K562 (cell line): ENCODE measurements at regions not wholly inside any gene's neighbourhood (a gene's known extent, or its start where the extent isn't known, plus 50 kb on each side); places are given as distances from the start of the nearest gene placed in this dataset.

ENCODE experiments used
- ATAC-seq: fragments of 200-7000 bp; cut with Tn5 transposase; 3 replicates; pipeline ENCODE4 v1.9.1; 2020; ENCODE audit warnings: moderate library complexity
- BruUV-seq: library from RNA; stranded (reverse); fragments of 400-500 nt; replicated peaks from 2 replicates; lab custom pipeline; 2021; lab: Mats Ljungman, UMichigan
- CTCF ChIA-PET: fragments of 300-600 bp; formaldehyde crosslinking; extraction: SDS; loops from one replicate; lab custom pipeline; 2021; ENCODE audit warnings: low intra/inter-chr PET ratio; lab: Yijun Ruan, JAX
- POLR2A ChIA-PET: fragments of 300-600, 350-650 bp; sonication (Branson Sonifier 250); formaldehyde crosslinking; extraction: SDS; loops from one replicate; lab custom pipeline; 2021; ENCODE audit warnings: antibody characterized with exemption, inconsistent platforms; lab: Yijun Ruan, JAX
- DNase-seq, 4 experiments: peaks; one replicate each; pipeline versions ENCODE4 v3.0.0 to v3.0.0-alpha.2; 2011 to 2018; ENCODE audit warnings: low spot score in 3 of 4, mixed read lengths in 3 of 4; ENCODE audit errors: extremely low read depth in 1 of 4
- FAIRE-seq: peaks from 2 replicates; lab custom pipeline; 2011; peaks lifted over from hg19 to GRCh38; lab: Jason Lieb, UNC
- H2AFZ ChIP-seq: 2 replicates; pipeline ENCODE4 v1.6.0; 2011; ENCODE audit warnings: low read depth, low read length, control low read depth, inconsistent platforms
- H3K27ac ChIP-seq: fragments of 200-600 bp; 3 replicates; pipeline ENCODE4 v1.8.0; 2011; ENCODE audit warnings: low read depth, mild to moderate bottlenecking, control low read depth, inconsistent platforms, low read length, moderate library complexity, mixed read lengths; ENCODE audit errors: extremely low read depth
- H3K27me3 ChIP-seq, 2 experiments: fragments of 300-600 bp in 1 of 2; 2 replicates in 1 of 2; 3 replicates in 1 of 2; pipeline versions ENCODE4 v1.6.0 to v1.8.0; 2011; ENCODE audit warnings: inconsistent platforms in 2 of 2, low read length in 2 of 2, mild to moderate bottlenecking in 1 of 2, mixed read lengths in 1 of 2, moderate library complexity in 1 of 2; ENCODE audit not compliant: control insufficient read depth in 2 of 2, insufficient read depth in 2 of 2
- H3K36me3 ChIP-seq: fragments of 300-600 bp; 3 replicates; pipeline ENCODE4 v1.8.0; 2011; ENCODE audit warnings: mild to moderate bottlenecking, low read length, inconsistent platforms; ENCODE audit not compliant: control insufficient read depth, insufficient read depth
- H3K4me1 ChIP-seq, 2 experiments: fragments of 200-600 bp in 1 of 2; replicated peaks in 1 of 2; 2 replicates in 1 of 2; 3 replicates in 1 of 2; pipeline versions ENCODE4 v1.5.1 to v1.8.0; 2011; ENCODE audit warnings: inconsistent platforms in 2 of 2, low read length in 2 of 2, mild to moderate bottlenecking in 1 of 2, mixed read lengths in 1 of 2, moderate library complexity in 1 of 2; ENCODE audit not compliant: control insufficient read depth in 2 of 2, insufficient read depth in 2 of 2
- H3K4me2 ChIP-seq: 2 replicates; pipeline ENCODE4 v1.6.1; 2011; ENCODE audit warnings: low read length, control low read depth, inconsistent platforms, mixed read lengths; ENCODE audit not compliant: insufficient read depth
- H3K4me3 ChIP-seq: fragments of 200-600 bp; sonication (generic), shearing (Covaris generic); 2 replicates; pipeline ENCODE4 v1.5.1; 2016; ENCODE audit warnings: control low read depth, inconsistent platforms
- H3K79me2 ChIP-seq: fragments of 200-600 bp; 3 replicates; pipeline ENCODE4 v1.8.0; 2011; ENCODE audit warnings: low read length, inconsistent platforms; ENCODE audit not compliant: control insufficient read depth, insufficient read depth
- H3K9ac ChIP-seq, 2 experiments: 2 replicates each; pipeline versions ENCODE4 v1.6.0 to v1.6.1; 2011; ENCODE audit warnings: low read depth in 2 of 2, low read length in 2 of 2, control low read depth in 1 of 2, inconsistent platforms in 1 of 2, mild to moderate bottlenecking in 1 of 2, mixed read lengths in 1 of 2; ENCODE audit not compliant: insufficient read depth in 1 of 2
- H3K9me1 ChIP-seq: one replicate; pipeline ENCODE4 v1.6.0; 2011; ENCODE audit warnings: inconsistent platforms, mild to moderate bottlenecking, low read length, moderate library complexity; ENCODE audit not compliant: control insufficient read depth, insufficient read depth
- H3K9me3 ChIP-seq: replicated peaks from 2 replicates; pipeline ENCODE4 v1.5.1; 2011; ENCODE audit warnings: low read depth, low read length, inconsistent platforms; ENCODE audit not compliant: control insufficient read depth, insufficient read depth
- H4K20me1 ChIP-seq: replicated peaks from 2 replicates; pipeline ENCODE4 v1.6.1; 2011; ENCODE audit warnings: low read length, inconsistent platforms, mixed read lengths; ENCODE audit not compliant: control insufficient read depth, insufficient read depth
- BRCA1 ChIP-seq, 2 experiments: fragments of 450-650 bp in 1 of 2; sonication (generic) in 1 of 2; formaldehyde crosslinking in 1 of 2; IDR thresholded peaks; 2 replicates each; pipeline versions ENCODE4 v1.5.0 to v1.6.1; 2017 to 2020; ENCODE audit warnings: mild to moderate bottlenecking in 1 of 2, missing genetic modification reagents in 1 of 2
- CBFA2T2 ChIP-seq: fragments of 450-650 bp; conservative IDR thresholded peaks from 2 replicates; pipeline ENCODE4 v1.6.1; 2017; ENCODE audit warnings: mild to moderate bottlenecking
- CHCHD3 ChIP-seq: fragments of 250-450 bp; sonication (Bioruptor Pico); IDR thresholded peaks from 2 replicates; pipeline ENCODE4 v2.1.2; 2022; ENCODE audit warnings: mild to moderate bottlenecking
- DMBX1 ChIP-seq: fragments of 250-450 bp; sonication (Bioruptor Pico); IDR thresholded peaks from 2 replicates; pipeline ENCODE4 v1.8.0; 2022; ENCODE audit warnings: inconsistent platforms, mild to moderate bottlenecking, moderate library complexity, borderline replicate concordance
- FOXM1 ChIP-seq, 2 experiments: fragments of 450-650 bp in 1 of 2; sonication (generic) in 1 of 2; formaldehyde crosslinking in 1 of 2; IDR thresholded peaks; 2 replicates each; pipeline versions ENCODE4 v1.6.1 to v1.9.0; 2017 to 2022; ENCODE audit warnings: low read depth in 2 of 2, mild to moderate bottlenecking in 2 of 2, missing genetic modification reagents in 1 of 2, moderate library complexity in 1 of 2
- IFI16 ChIP-seq: fragments of 250-450 bp; sonication (Bioruptor Pico); IDR thresholded peaks from 2 replicates; pipeline ENCODE4 v2.1.2; 2022; ENCODE audit warnings: mild to moderate bottlenecking, inconsistent platforms
- JUND ChIP-seq, 2 experiments: IDR thresholded peaks; 2 replicates in 1 of 2; 3 replicates in 1 of 2; pipeline ENCODE4 v1.6.1; 2011; ENCODE audit warnings: borderline replicate concordance in 2 of 2, low read depth in 2 of 2, low read length in 2 of 2, improper control_type of control experiment in 1 of 2, missing biosample characterization in 1 of 2, missing genetic modification characterization in 1 of 2, missing genetic modification reagents in 1 of 2
- PPARD ChIP-seq: fragments of 250-450 bp; sonication (Bioruptor Pico); IDR thresholded peaks from 2 replicates; pipeline ENCODE4 v1.8.0; 2022; ENCODE audit warnings: inconsistent platforms, mild to moderate bottlenecking, moderate library complexity
- RBM17 ChIP-seq: fragments of 200-400 bp; formaldehyde crosslinking; IDR thresholded peaks from 2 replicates; pipeline ENCODE4 v1.6.1; 2017; ENCODE audit warnings: low read depth, mild to moderate bottlenecking, low read length, borderline replicate concordance
- RFX7 ChIP-seq: fragments of 250-450 bp; sonication (Bioruptor Pico); IDR thresholded peaks from 2 replicates; pipeline ENCODE4 v1.5.1; 2021; ENCODE audit warnings: mild to moderate bottlenecking
- YY1 ChIP-seq, 3 experiments: IDR thresholded peaks; 2 replicates each; pipeline ENCODE4 v1.6.1; 2011; ENCODE audit warnings: low read length in 2 of 3, mild to moderate bottlenecking in 2 of 3, moderate library complexity in 2 of 3, borderline replicate concordance in 1 of 3, control low read depth in 1 of 3, low read depth in 1 of 3; ENCODE audit not compliant: insufficient read depth in 3 of 3, insufficient replicate concordance in 2 of 3, control insufficient read depth in 1 of 3, insufficient read length in 1 of 3; ENCODE audit errors: extremely low read depth in 1 of 3
- ZBTB33 ChIP-seq: sonication (generic); formaldehyde crosslinking; IDR thresholded peaks from 2 replicates; pipeline ENCODE4 v1.8.1; 2023; ENCODE audit warnings: mild to moderate bottlenecking, missing genetic modification reagents
- ZC3H4 ChIP-seq: sonication (generic); formaldehyde crosslinking; IDR thresholded peaks from 2 replicates; pipeline ENCODE4 v1.9.0; 2021; ENCODE audit warnings: missing genetic modification reagents, borderline replicate concordance
- ZNF146 ChIP-seq: IDR thresholded peaks from one replicate; pipeline ENCODE4 v1.6.1; 2018; ENCODE audit warnings: missing compliant biosample characterization; ENCODE audit not compliant: unreplicated experiment
- ZNF311 ChIP-seq: fragments of 250-450 bp; sonication (Bioruptor Pico); IDR thresholded peaks from 2 replicates; pipeline ENCODE4 v1.4.0; 2020; ENCODE audit warnings: mild to moderate bottlenecking, moderate library complexity
- WGBS: fragments of 100-300 bp; shearing (Covaris generic); methylation state at CpG from one replicate; pipeline ENCODE4 v1.1.6; 2016; ENCODE audit warnings: low coverage, mixed read lengths; ENCODE audit not compliant: insufficient coverage; ENCODE audit errors: missing lambda C conversion rate; 5-methylcytosine and 5-hydroxymethylcytosine counted together
- in situ Hi-C: fragments of 300-500 bp; cut with MboI; formaldehyde crosslinking; loops from 4 replicates; pipeline ENCODE4 v1.15.0; 2018; ENCODE audit warnings: inconsistent platforms, mixed read lengths
- intact Hi-C: fragments of 100-400 bp; cut with micrococcal nuclease; formaldehyde crosslinking; loops from 2 replicates; pipeline ENCODE4 v1.14.2; 2022

- no peak for FAIRE-seq
- no peaks in the 10 kb centered on the region for H3K9me1 ChIP-seq
Observed at GRCh38 chr2:23135481-23136100, 249.4 kb upstream of the KLHL29 start.

GRCh38 chr2:23137166-23137565 lies 247.8 kb upstream of the KLHL29 start:
- in situ Hi-C loops = no loop called here
- FAIRE-seq (no peak), ATAC-seq (no peak), DNase-seq (no peak)
- ChIA-PET CTCF (no interaction called here), POLR2A (no interaction called here)
- Histone ChIP-seq H3K27ac (no peak overlapping the region), H3K9me1 (no peaks in the 10 kb centered on the region), H3K4me1 (no peaks in the 10 kb centered on the region), H3K9ac (no peak overlapping the region), H3K4me3 (no peak overlapping the region), H3K9me3 (no peaks in the 10 kb centered on the region), H3K79me2 (no peaks in the 10 kb centered on the region), H2AFZ (no peak overlapping the region), H4K20me1 (no peaks in the 10 kb centered on the region), H3K4me2 (no peak overlapping the region), H3K27me3 (no peaks in the 10 kb centered on the region), H3K36me3 (no peaks in the 10 kb centered on the region)
- intact Hi-C loops = no loop called here
- WGBS = 0% methylated on average over 2 of the region's 2 CpGs
- BruUV-seq = no TSS peak
- TF ChIP-seq RBM17 = no peak
- no peak for TF ChIP-seq ZBTB33
- TF ChIP-seq BRCA1 (IDR thresholded peaks at IDR 0.05) = no peak
- no peak for TF ChIP-seq BRCA1 (CRISPR knock-in tag; IDR thresholded peaks at IDR 0.05)
- no peak for TF ChIP-seq PPARD (CRISPR knock-in tag)
- no peak for TF ChIP-seq JUND (IDR thresholded peaks at IDR 0.05; ENCODE audit: borderline replicate concordance, low read depth, low read length)
- no peak for TF ChIP-seq JUND (tag; IDR thresholded peaks at IDR 0.05; ENCODE audit: borderline replicate concordance, low read depth, low read length)
- TF ChIP-seq FOXM1 (IDR thresholded peaks at IDR 0.05; ENCODE audit: low read depth) = no peak
- TF ChIP-seq FOXM1 (CRISPR knock-in tag; IDR thresholded peaks at IDR 0.05; ENCODE audit: low read depth) = no peak
- no peak for TF ChIP-seq DMBX1 (CRISPR knock-in tag)
- no peak for TF ChIP-seq IFI16 (CRISPR knock-in tag)
- TF ChIP-seq CHCHD3 = no peak

More at GRCh38 chr2:23135481-23136100, 249.4 kb upstream of the KLHL29 start:
- H3K27ac ChIP-seq = no peak overlapping the region
- POLR2A ChIA-PET = no interaction called here
- no peaks in the 10 kb centered on the region for H3K9me3 ChIP-seq
- no peak overlapping the region for H3K4me2 ChIP-seq
- no peaks in the 10 kb centered on the region for H3K79me2 ChIP-seq
- H3K27me3 ChIP-seq = no peaks in the 10 kb centered on the region
- CTCF ChIA-PET = no interaction called here
- ATAC-seq (no peak), DNase-seq (no peak)
- no peaks in the 10 kb centered on the region for H3K36me3 ChIP-seq
- no peak overlapping the region for H3K4me3 ChIP-seq
- H3K4me1 ChIP-seq = no peaks in the 10 kb centered on the region
- in situ Hi-C loops (no loop called here), intact Hi-C loops (no loop called here)
- H4K20me1 ChIP-seq = no peaks in the 10 kb centered on the region
- H2AFZ ChIP-seq = no peak overlapping the region
- TF ChIP-seq CBFA2T2 (no peak), YY1 (IDR thresholded peaks at IDR 0.05; ENCODE audit: borderline replicate concordance in 1 of 3, control insufficient read depth in 1 of 3, extremely low read depth in 1 of 3, insufficient read depth in 3 of 3, insufficient read length in 1 of 3, insufficient replicate concordance in 2 of 3, low read depth in 1 of 3, low read length in 2 of 3) (no peak), ZC3H4 (CRISPR knock-in tag) (no peak), ZNF311 (CRISPR knock-in tag) (no peak), ZNF146 (CRISPR knock-in tag) (no peak), RFX7 (CRISPR knock-in tag) (no peak)
- no TSS peak for BruUV-seq
- WGBS = 0% methylated on average over 9 of the region's 9 CpGs
- no peak overlapping the region for H3K9ac ChIP-seq
